Vagina (tissue), 2 donors: ENCODE measurements at regions not wholly inside any gene's neighbourhood (a gene's known extent, or its start where the extent isn't known, plus 50 kb on each side); places are given as distances from the start of the nearest gene placed in this dataset.

Experiments used
- DNase-seq, 2 donors: peaks; one replicate each; pipeline ENCODE4 v3.0.0-alpha.2; 2017; ENCODE audit errors: extremely low spot score in 2 of 2
- H3K27ac ChIP-seq: fragments of 200-600 bp; sonication (generic); one replicate; pipeline ENCODE4 v1.5.1; 2019
- H3K27me3 ChIP-seq: fragments of 200-600 bp; sonication (generic); one replicate; pipeline ENCODE4 v1.5.1; 2019
- H3K36me3 ChIP-seq, 2 donors: fragments of 200-600 bp; sonication (generic); one replicate each; pipeline ENCODE4 v1.5.1; 2017 to 2019
- H3K4me1 ChIP-seq: fragments of 200-600 bp; sonication (generic); one replicate; pipeline ENCODE4 v1.5.1; 2019
- H3K4me3 ChIP-seq, 2 donors: fragments of 200-600 bp; sonication (generic); 1 replicate in 1 of 2; 2 replicates in 1 of 2; pipeline ENCODE4 v1.5.1; 2016 to 2019
- H3K9me3 ChIP-seq: fragments of 200-600 bp; sonication (generic); one replicate; pipeline ENCODE4 v1.5.1; 2019
- CTCF ChIP-seq, 3 experiments: fragments of 450-650 bp in 2 of 3; fragments of 200-600 bp in 1 of 3; sonication (generic) in 1 of 3; IDR thresholded peaks; one replicate each; pipeline ENCODE4 v1.5.1; 2017 to 2019; ENCODE audit warnings: antibody characterized with exemption in 3 of 3, mild to moderate bottlenecking in 2 of 3, moderate library complexity in 2 of 3
- POLR2A ChIP-seq, 2 donors: fragments of 450-650 bp; IDR thresholded peaks; one replicate each; pipeline ENCODE4 v1.6.1; 2017; ENCODE audit warnings: antibody characterized with exemption in 2 of 2, mild to moderate bottlenecking in 2 of 2, moderate library complexity in 2 of 2
- POLR2AphosphoS5 ChIP-seq, 2 donors: sonication (generic); formaldehyde crosslinking; IDR thresholded peaks; one replicate each; pipeline ENCODE4 v1.9.0; 2017; ENCODE audit warnings: antibody characterized with exemption in 2 of 2, mild to moderate bottlenecking in 2 of 2, low read depth in 1 of 2; ENCODE audit not compliant: insufficient read depth in 1 of 2
- intact Hi-C: fragments of 100-400 bp; cut with DNase I; formaldehyde crosslinking; loops from one replicate; pipeline ENCODE4 v1.15.1; 2023

- no peaks in the 10 kb centered on the region for H3K36me3 ChIP-seq
- intact Hi-C loops, result no loop called here
- H3K27me3 ChIP-seq, result no peaks in the 10 kb centered on the region
- H3K4me3 ChIP-seq, result no peak overlapping the region
- H3K9me3 ChIP-seq, result no peaks in the 10 kb centered on the region
- DNase-seq, result no peak
- H3K4me1 ChIP-seq, result no peaks in the 10 kb centered on the region
- no peak for TF ChIP-seq CTCF (IDR thresholded peaks at IDR 0.05)
- no peak for TF ChIP-seq POLR2AphosphoS5 (IDR thresholded peaks at IDR 0.05; ENCODE audit: insufficient read depth in 1 of 2, low read depth in 1 of 2)
- TF ChIP-seq POLR2A (IDR thresholded peaks at IDR 0.05), result no peak
- H3K27ac ChIP-seq, result no peak overlapping the region
Observed at GRCh38 chr4:123870216-123870876, 473.8 kb downstream of the SPRY1 start.

GRCh38 chr4:123871341-123871740, 474.7 kb downstream of the SPRY1 start:
- no peak overlapping the region for H3K4me3 ChIP-seq
- intact Hi-C loops, result no loop called here

GRCh38 chr4:123874063-123874462, 477.5 kb downstream of the SPRY1 start:
- H3K36me3 ChIP-seq, result no peaks in the 10 kb centered on the region
- DNase-seq, result no peak

More at GRCh38 chr4:123871341-123871740, 474.7 kb downstream of the SPRY1 start:
- H3K9me3 ChIP-seq, result no peaks in the 10 kb centered on the region
- no peak for TF ChIP-seq CTCF (IDR thresholded peaks at IDR 0.05)
- no peaks in the 10 kb centered on the region for H3K27me3 ChIP-seq
- H3K4me1 ChIP-seq, result no peaks in the 10 kb centered on the region
- DNase-seq, result no peak
- no peak overlapping the region for H3K27ac ChIP-seq
- H3K36me3 ChIP-seq, result no peaks in the 10 kb centered on the region

GRCh38 chr4:123876143-123876542, 479.5 kb downstream of the SPRY1 start:
- no peak overlapping the region for H3K4me3 ChIP-seq
- H3K4me1 ChIP-seq, result no peaks in the 10 kb centered on the region
- intact Hi-C loops, result no loop called here
- no peak overlapping the region for H3K27ac ChIP-seq
- DNase-seq, result no peak
- no peaks in the 10 kb centered on the region for H3K27me3 ChIP-seq
- no peaks in the 10 kb centered on the region for H3K9me3 ChIP-seq
- H3K36me3 ChIP-seq, result no peaks in the 10 kb centered on the region
- no peak for TF ChIP-seq POLR2A (IDR thresholded peaks at IDR 0.05)

More at GRCh38 chr4:123874063-123874462, 477.5 kb downstream of the SPRY1 start:
- Histone ChIP-seq H3K27ac (no peak overlapping the region), H3K9me3 (no peaks in the 10 kb centered on the region), H3K4me3 (no peak overlapping the region), H3K27me3 (no peaks in the 10 kb centered on the region), H3K4me1 (no peaks in the 10 kb centered on the region)
- TF ChIP-seq CTCF (IDR thresholded peaks at IDR 0.05) (no peak), POLR2A (IDR thresholded peaks at IDR 0.05) (no peak), POLR2AphosphoS5 (IDR thresholded peaks at IDR 0.05; ENCODE audit: insufficient read depth in 1 of 2, low read depth in 1 of 2) (no peak)
- intact Hi-C loops, result no loop called here

GRCh38 chr4:123876671-123877101, 480.1 kb downstream of the SPRY1 start:
- Histone ChIP-seq H3K27me3 (no peaks in the 10 kb centered on the region), H3K9me3 (no peaks in the 10 kb centered on the region), H3K4me3 (no peak overlapping the region), H3K27ac (no peak overlapping the region), H3K36me3 (no peaks in the 10 kb centered on the region), H3K4me1 (no peaks in the 10 kb centered on the region)
- no peak for DNase-seq
- intact Hi-C loops, result no loop called here
- TF ChIP-seq CTCF (IDR thresholded peaks at IDR 0.05) (no peak), POLR2AphosphoS5 (IDR thresholded peaks at IDR 0.05; ENCODE audit: insufficient read depth in 1 of 2, low read depth in 1 of 2) (no peak), POLR2A (IDR thresholded peaks at IDR 0.05) (no peak)
